ENCODE measurements at regions not wholly inside any gene's neighbourhood (a gene's known extent, or its start where the extent isn't known, plus 50 kb on each side); places are given as distances from the start of the nearest gene placed in this dataset.

- no peaks in the 10 kb centered on the region for H3K27me3 ChIP-seq (ENCODE audit: control insufficient read depth in 1 of 2, insufficient read depth in 2 of 2, low read length in 2 of 2)
- no peaks in the 10 kb centered on the region for H3K4me1 ChIP-seq (ENCODE audit: control insufficient read depth in 2 of 2, insufficient read depth in 2 of 2, low read length in 1 of 2)
- 79 to 85% methylated on average over 8 of the region's 8 CpGs for WGBS, 2 donors
- no peak overlapping the region for H3K4me3 ChIP-seq (ENCODE audit: low read depth in 1 of 2, low read length in 2 of 2)
- H3K36me3 ChIP-seq (ENCODE audit: control insufficient read depth in 2 of 2, insufficient read depth in 2 of 2, low read length in 1 of 2), result no peaks in the 10 kb centered on the region
- H3K9me3 ChIP-seq (ENCODE audit: control insufficient read depth in 2 of 2, insufficient read depth in 1 of 2, low read depth in 1 of 2, low read length in 1 of 2), result no peaks in the 10 kb centered on the region
- H3K27ac ChIP-seq (ENCODE audit: low read depth in 2 of 2, low read length in 1 of 2), result no peak overlapping the region
Measured at GRCh38 chr12:94717108-94717507, 66.8 kb upstream of the TMCC3 start.

DNA sequence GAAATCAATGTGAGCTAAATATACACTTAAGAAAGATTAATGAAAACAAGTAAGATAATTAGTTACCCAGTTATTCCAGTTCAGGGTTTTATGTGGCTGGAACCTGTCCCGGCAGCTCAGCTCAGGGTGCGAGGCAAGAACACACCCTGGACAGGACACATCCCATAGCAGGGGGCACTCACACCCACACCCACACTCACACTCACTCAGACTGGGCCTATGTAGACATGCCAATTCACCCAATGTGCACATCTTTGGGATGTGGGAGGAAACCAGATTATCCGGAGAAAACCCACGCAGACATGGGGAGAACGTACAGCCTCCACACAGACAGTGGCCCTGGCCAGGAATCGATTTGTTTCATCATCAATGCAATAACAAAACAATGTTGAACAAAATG is 66.0 kb upstream of the TMCC3 start:
- no peak overlapping the region for H3K27ac ChIP-seq (ENCODE audit: low read depth in 2 of 2, low read length in 1 of 2)
- no peaks in the 10 kb centered on the region for H3K9me3 ChIP-seq (ENCODE audit: control insufficient read depth in 2 of 2, insufficient read depth in 1 of 2, low read depth in 1 of 2, low read length in 1 of 2)
- H3K36me3 ChIP-seq (ENCODE audit: control insufficient read depth in 2 of 2, insufficient read depth in 2 of 2, low read length in 1 of 2), result no peaks in the 10 kb centered on the region
- H3K27me3 ChIP-seq (ENCODE audit: control insufficient read depth in 1 of 2, insufficient read depth in 2 of 2, low read length in 2 of 2), result no peaks in the 10 kb centered on the region
- no peaks in the 10 kb centered on the region for H3K4me1 ChIP-seq (ENCODE audit: control insufficient read depth in 2 of 2, insufficient read depth in 2 of 2, low read length in 1 of 2)
- 74 to 75% methylated on average over 6 of the region's 6 CpGs for WGBS, 2 donors
- H3K4me3 ChIP-seq (ENCODE audit: low read depth in 1 of 2, low read length in 2 of 2), result no peak overlapping the region

DNA sequence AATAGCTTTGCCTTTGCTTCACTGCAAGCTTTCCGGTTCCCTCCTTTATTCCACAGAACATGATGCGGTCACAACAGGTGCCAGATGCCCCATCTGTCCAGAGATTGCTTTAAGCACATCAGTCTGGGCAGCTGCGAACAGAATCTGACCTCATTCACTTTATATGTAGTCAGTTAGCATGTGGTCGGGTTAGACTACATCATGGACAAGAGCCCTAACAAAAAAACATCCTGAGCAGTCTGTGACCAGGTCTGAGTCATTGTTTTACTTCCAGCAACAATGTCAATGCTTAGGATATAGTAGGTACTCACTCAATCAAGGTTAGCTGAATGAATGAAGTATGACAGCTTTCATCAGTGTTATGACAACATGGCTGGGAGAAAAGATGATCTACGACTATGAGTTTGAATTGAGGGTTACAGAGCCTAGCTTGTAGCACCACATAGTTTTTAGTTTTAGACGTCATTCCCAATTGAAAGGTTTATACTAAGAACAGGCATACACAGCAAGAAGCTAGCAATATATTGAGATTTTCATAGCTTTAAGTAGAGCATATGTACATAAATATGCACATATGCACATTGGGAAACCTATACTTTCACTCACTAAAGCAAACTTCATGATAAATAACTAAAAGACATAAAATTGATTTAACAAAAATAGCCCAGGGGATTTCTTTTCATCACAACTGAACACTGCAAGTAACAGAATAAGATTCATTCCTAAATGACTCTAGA is 64.2 kb upstream of the TMCC3 start:
- Histone ChIP-seq H3K36me3 (ENCODE audit: control insufficient read depth in 2 of 2, insufficient read depth in 2 of 2, low read length in 1 of 2) (no peaks in the 10 kb centered on the region), H3K27me3 (ENCODE audit: control insufficient read depth in 1 of 2, insufficient read depth in 2 of 2, low read length in 2 of 2) (no peaks in the 10 kb centered on the region), H3K4me1 (ENCODE audit: control insufficient read depth in 2 of 2, insufficient read depth in 2 of 2, low read length in 1 of 2) (no peaks in the 10 kb centered on the region), H3K4me3 (ENCODE audit: low read depth in 1 of 2, low read length in 2 of 2) (no peak overlapping the region), H3K27ac (ENCODE audit: low read depth in 2 of 2, low read length in 1 of 2) (no peak overlapping the region), H3K9me3 (ENCODE audit: control insufficient read depth in 2 of 2, insufficient read depth in 1 of 2, low read depth in 1 of 2, low read length in 1 of 2) (no peaks in the 10 kb centered on the region)
- WGBS, 2 donors, result 81 to 83% methylated on average over 6 of the region's 6 CpGs

- H3K9me3 ChIP-seq (ENCODE audit: control insufficient read depth in 2 of 2, insufficient read depth in 1 of 2, low read depth in 1 of 2, low read length in 1 of 2), result no peaks in the 10 kb centered on the region
- no peaks in the 10 kb centered on the region for H3K36me3 ChIP-seq (ENCODE audit: control insufficient read depth in 2 of 2, insufficient read depth in 2 of 2, low read length in 1 of 2)
- no peak overlapping the region for H3K4me3 ChIP-seq (ENCODE audit: low read depth in 1 of 2, low read length in 2 of 2)
- WGBS, 2 donors, result 82 to 85% methylated on average over 7 of the region's 7 CpGs
- no peaks in the 10 kb centered on the region for H3K4me1 ChIP-seq (ENCODE audit: control insufficient read depth in 2 of 2, insufficient read depth in 2 of 2, low read length in 1 of 2)
- no peaks in the 10 kb centered on the region for H3K27me3 ChIP-seq (ENCODE audit: control insufficient read depth in 1 of 2, insufficient read depth in 2 of 2, low read length in 2 of 2)
- H3K27ac ChIP-seq (ENCODE audit: low read depth in 2 of 2, low read length in 1 of 2), result no peak overlapping the region
Measured at GRCh38 chr12:94712815-94713515, 62.6 kb upstream of the TMCC3 start.

- Histone ChIP-seq H3K4me3 (ENCODE audit: low read depth in 1 of 2, low read length in 2 of 2) (no peak overlapping the region), H3K36me3 (ENCODE audit: control insufficient read depth in 2 of 2, insufficient read depth in 2 of 2, low read length in 1 of 2) (no peaks in the 10 kb centered on the region), H3K9me3 (ENCODE audit: control insufficient read depth in 2 of 2, insufficient read depth in 1 of 2, low read depth in 1 of 2, low read length in 1 of 2) (no peaks in the 10 kb centered on the region), H3K27ac (ENCODE audit: low read depth in 2 of 2, low read length in 1 of 2) (no peak overlapping the region), H3K4me1 (ENCODE audit: control insufficient read depth in 2 of 2, insufficient read depth in 2 of 2, low read length in 1 of 2) (no peaks in the 10 kb centered on the region), H3K27me3 (ENCODE audit: control insufficient read depth in 1 of 2, insufficient read depth in 2 of 2, low read length in 2 of 2) (no peaks in the 10 kb centered on the region)
- WGBS, 2 donors, result 70 to 77% methylated on average over 3 of the region's 3 CpGs
Measured at GRCh38 chr12:94710933-94711332, 60.6 kb upstream of the TMCC3 start.

- H3K27me3 ChIP-seq (ENCODE audit: control insufficient read depth in 1 of 2, insufficient read depth in 2 of 2, low read length in 2 of 2), result no peaks in the 10 kb centered on the region
- 60 to 61% methylated on average over 9 of the region's 9 CpGs for WGBS, 2 donors
- H3K36me3 ChIP-seq (ENCODE audit: control insufficient read depth in 2 of 2, insufficient read depth in 2 of 2, low read length in 1 of 2), result no peaks in the 10 kb centered on the region
- no peaks in the 10 kb centered on the region for H3K9me3 ChIP-seq (ENCODE audit: control insufficient read depth in 2 of 2, insufficient read depth in 1 of 2, low read depth in 1 of 2, low read length in 1 of 2)
- no peaks in the 10 kb centered on the region for H3K4me1 ChIP-seq (ENCODE audit: control insufficient read depth in 2 of 2, insufficient read depth in 2 of 2, low read length in 1 of 2)
- H3K4me3 ChIP-seq (ENCODE audit: low read depth in 1 of 2, low read length in 2 of 2), result no peak overlapping the region
- no peak overlapping the region for H3K27ac ChIP-seq (ENCODE audit: low read depth in 2 of 2, low read length in 1 of 2)
Measured at GRCh38 chr12:94707892-94708291, 57.5 kb upstream of the TMCC3 start.

GRCh38 chr12:94707036-94707435 is 56.7 kb upstream of the TMCC3 start:
- Histone ChIP-seq H3K36me3 (ENCODE audit: control insufficient read depth in 2 of 2, insufficient read depth in 2 of 2, low read length in 1 of 2) (no peaks in the 10 kb centered on the region), H3K27ac (ENCODE audit: low read depth in 2 of 2, low read length in 1 of 2) (no peak overlapping the region), H3K27me3 (ENCODE audit: control insufficient read depth in 1 of 2, insufficient read depth in 2 of 2, low read length in 2 of 2) (no peaks in the 10 kb centered on the region), H3K4me3 (ENCODE audit: low read depth in 1 of 2, low read length in 2 of 2) (no peak overlapping the region), H3K9me3 (ENCODE audit: control insufficient read depth in 2 of 2, insufficient read depth in 1 of 2, low read depth in 1 of 2, low read length in 1 of 2) (no peaks in the 10 kb centered on the region), H3K4me1 (ENCODE audit: control insufficient read depth in 2 of 2, insufficient read depth in 2 of 2, low read length in 1 of 2) (no peaks in the 10 kb centered on the region)
- 81 to 90% methylated on average over 3 of the region's 3 CpGs for WGBS, 2 donors

DNA sequence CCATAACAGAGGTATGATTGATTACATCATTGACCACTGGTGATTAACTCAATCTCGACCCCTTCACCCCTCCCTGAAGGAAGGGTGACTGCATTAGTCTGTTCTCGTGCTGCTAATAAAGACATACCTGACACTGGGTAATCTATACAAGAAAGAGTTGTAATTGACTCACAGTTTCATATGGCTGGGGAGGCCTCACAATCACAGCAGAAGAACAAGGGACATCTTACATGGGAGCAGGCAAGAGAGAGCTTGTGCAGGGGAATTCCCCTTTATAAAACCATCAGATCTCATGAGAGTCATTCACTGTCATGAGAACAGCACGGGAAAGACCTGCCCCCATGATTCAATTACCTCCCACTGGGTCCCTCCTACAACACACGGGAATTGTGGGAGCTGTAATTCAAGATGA is 55.9 kb upstream of the TMCC3 start:
- no peaks in the 10 kb centered on the region for H3K36me3 ChIP-seq (ENCODE audit: control insufficient read depth in 2 of 2, insufficient read depth in 2 of 2, low read length in 1 of 2)
- no peaks in the 10 kb centered on the region for H3K4me1 ChIP-seq (ENCODE audit: control insufficient read depth in 2 of 2, insufficient read depth in 2 of 2, low read length in 1 of 2)
- WGBS, 2 donors, result 39 to 46% methylated on average over 4 of the region's 4 CpGs
- no peaks in the 10 kb centered on the region for H3K27me3 ChIP-seq (ENCODE audit: control insufficient read depth in 1 of 2, insufficient read depth in 2 of 2, low read length in 2 of 2)
- no peaks in the 10 kb centered on the region for H3K9me3 ChIP-seq (ENCODE audit: control insufficient read depth in 2 of 2, insufficient read depth in 1 of 2, low read depth in 1 of 2, low read length in 1 of 2)
- H3K4me3 ChIP-seq (ENCODE audit: low read depth in 1 of 2, low read length in 2 of 2), result no peak overlapping the region
- no peak overlapping the region for H3K27ac ChIP-seq (ENCODE audit: low read depth in 2 of 2, low read length in 1 of 2)

- no peak overlapping the region for H3K27ac ChIP-seq (ENCODE audit: low read depth in 2 of 2, low read length in 1 of 2)
- H3K4me1 ChIP-seq (ENCODE audit: control insufficient read depth in 2 of 2, insufficient read depth in 2 of 2, low read length in 1 of 2), result no peaks in the 10 kb centered on the region
- H3K27me3 ChIP-seq (ENCODE audit: control insufficient read depth in 1 of 2, insufficient read depth in 2 of 2, low read length in 2 of 2), result no peaks in the 10 kb centered on the region
- no peaks in the 10 kb centered on the region for H3K36me3 ChIP-seq (ENCODE audit: control insufficient read depth in 2 of 2, insufficient read depth in 2 of 2, low read length in 1 of 2)
- H3K4me3 ChIP-seq (ENCODE audit: low read depth in 1 of 2, low read length in 2 of 2), result no peak overlapping the region
- 92 to 96% methylated on average over 4 of the region's 4 CpGs for WGBS, 2 donors
- no peaks in the 10 kb centered on the region for H3K9me3 ChIP-seq (ENCODE audit: control insufficient read depth in 2 of 2, insufficient read depth in 1 of 2, low read depth in 1 of 2, low read length in 1 of 2)
Measured at GRCh38 chr12:94705676-94706075, 55.3 kb upstream of the TMCC3 start.
